ENCODE measurements at regions not wholly inside any gene's neighbourhood (a gene's known extent, or its start where the extent isn't known, plus 50 kb on each side); places are given as distances from the start of the nearest gene placed in this dataset.

GRCh38 chr1:234897754-234898454, 230.7 kb downstream of the TOMM20 start:
- TF ChIP-seq EGR1 (IDR thresholded peaks at IDR 0.05): no peak
- no peak for TF ChIP-seq TEAD4 (IDR thresholded peaks at IDR 0.05)
- no peak for TF ChIP-seq RAD21 (IDR thresholded peaks at IDR 0.05; ENCODE audit: low read depth)
- TF ChIP-seq MAX (IDR thresholded peaks at IDR 0.05): no peak
- no peak for TF ChIP-seq TCF12 (IDR thresholded peaks at IDR 0.05; ENCODE audit: low read depth)
